Psoas muscle (tissue), 7 donors: ENCODE measurements at regions not wholly inside any gene's neighbourhood (a gene's known extent, or its start where the extent isn't known, plus 50 kb on each side); places are given as distances from the start of the nearest gene placed in this dataset.

Source experiments
- ATAC-seq, 4 donors: fragments of 200-7000 bp; cut with Tn5 transposase; one replicate each; pipeline ENCODE4 v1.9.1; 2020; ENCODE audit warnings: moderate library complexity in 3 of 4, mild to moderate bottlenecking in 2 of 4
- DNase-seq, 2 donors: peaks; one replicate each; pipeline ENCODE4 v3.0.0-alpha.2; 2020
- H3K27ac ChIP-seq: fragments of 200-600 bp; one replicate; pipeline ENCODE4 v1.8.0; 2022
- H3K27me3 ChIP-seq, 3 donors: fragments of 200-600 bp in 1 of 3; one replicate each; pipeline versions ENCODE4 v1.6.1 to v1.8.0; 2013 to 2022; ENCODE audit warnings: low read length in 2 of 3, mild to moderate bottlenecking in 2 of 3, moderate library complexity in 1 of 3; ENCODE audit not compliant: insufficient read depth in 3 of 3
- H3K36me3 ChIP-seq, 2 donors: fragments of 200-600 bp in 1 of 2; one replicate each; pipeline versions ENCODE4 v1.6.1 to v1.8.0; 2013 to 2022; ENCODE audit warnings: low read depth in 1 of 2, mild to moderate bottlenecking in 1 of 2, moderate library complexity in 1 of 2; ENCODE audit not compliant: insufficient read depth in 1 of 2
- H3K4me1 ChIP-seq: fragments of 200-600 bp; one replicate; pipeline ENCODE4 v1.8.0; 2022
- H3K4me3 ChIP-seq: fragments of 200-600 bp; one replicate; pipeline ENCODE4 v1.8.0; 2022; ENCODE audit warnings: mild to moderate bottlenecking
- H3K9me3 ChIP-seq: fragments of 200-600 bp; one replicate; pipeline ENCODE4 v1.8.0; 2022
- WGBS, 3 donors: extraction: QIAGEN DNeasy Blood & Tissue Kit; methylation state at CpG; one replicate each; pipeline versions ENCODE4 v1.1.6 to v1.1.7; 2013; 5-methylcytosine and 5-hydroxymethylcytosine counted together
- intact Hi-C, 2 donors: fragments of 100-400 bp; cut with DNase I; formaldehyde crosslinking; loops; one replicate each; pipeline versions ENCODE4 v1.11.0 to v1.14.2; 2022
- TF ChIP-seq, protein P1 (sequence below): fragments of 200-600 bp; IDR thresholded peaks from one replicate; pipeline ENCODE4 v1.8.0; 2022; ENCODE audit warnings: antibody characterized with exemption
- donor health status: healthy with polysubstance abuse.
- donor health status: DM: no; HTN: no; CAD: no; lungs with moderate emphysema.
- donor health status: Bipolar disorder and iron deficiency.
- donor health status: healthy.
- donor health status: DM: yes; HTN: yes; CAD: no.
- donor health status: DM: no; HTN: no; CAD: no.
- donor health status: DM: yes; HTN: yes; CAD: no.

DNA sequence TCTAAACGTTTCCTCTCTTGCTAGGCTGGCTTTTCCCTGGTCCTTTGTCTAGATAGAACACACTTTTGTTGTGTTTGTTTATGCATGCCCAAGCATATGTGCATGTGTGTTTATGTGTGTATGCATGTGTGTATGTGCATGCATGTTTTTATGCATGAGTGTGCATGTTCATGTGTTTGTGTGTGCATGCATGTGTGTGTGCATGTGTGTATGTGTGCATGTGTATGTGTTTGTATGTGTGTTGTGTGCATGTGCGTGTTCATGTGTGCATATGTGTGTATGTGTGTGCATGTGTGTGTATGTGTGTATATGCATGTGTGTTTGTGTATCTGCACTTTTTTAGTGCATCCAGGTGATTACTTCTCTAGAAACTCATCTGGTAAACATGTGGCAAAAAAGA lies 558.0 kb downstream of the GALR1 start:
- Histone ChIP-seq H3K27ac (no peak overlapping the region), H3K36me3 (no peaks in the 10 kb centered on the region), H3K4me1 (no peaks in the 10 kb centered on the region), H3K9me3 (no peaks in the 10 kb centered on the region), H3K27me3 (peaks cover 0 to 1% (median 0%) of the 10 kb centered on the region in 3 donors), H3K4me3 (no peak overlapping the region)
- DNase-seq (no peak), ATAC-seq (no peak)
- WGBS, 3 donors = 68 to 85% (median 73%) methylated on average over 2 of the region's 2 CpGs
- TF ChIP-seq, protein P1, sequence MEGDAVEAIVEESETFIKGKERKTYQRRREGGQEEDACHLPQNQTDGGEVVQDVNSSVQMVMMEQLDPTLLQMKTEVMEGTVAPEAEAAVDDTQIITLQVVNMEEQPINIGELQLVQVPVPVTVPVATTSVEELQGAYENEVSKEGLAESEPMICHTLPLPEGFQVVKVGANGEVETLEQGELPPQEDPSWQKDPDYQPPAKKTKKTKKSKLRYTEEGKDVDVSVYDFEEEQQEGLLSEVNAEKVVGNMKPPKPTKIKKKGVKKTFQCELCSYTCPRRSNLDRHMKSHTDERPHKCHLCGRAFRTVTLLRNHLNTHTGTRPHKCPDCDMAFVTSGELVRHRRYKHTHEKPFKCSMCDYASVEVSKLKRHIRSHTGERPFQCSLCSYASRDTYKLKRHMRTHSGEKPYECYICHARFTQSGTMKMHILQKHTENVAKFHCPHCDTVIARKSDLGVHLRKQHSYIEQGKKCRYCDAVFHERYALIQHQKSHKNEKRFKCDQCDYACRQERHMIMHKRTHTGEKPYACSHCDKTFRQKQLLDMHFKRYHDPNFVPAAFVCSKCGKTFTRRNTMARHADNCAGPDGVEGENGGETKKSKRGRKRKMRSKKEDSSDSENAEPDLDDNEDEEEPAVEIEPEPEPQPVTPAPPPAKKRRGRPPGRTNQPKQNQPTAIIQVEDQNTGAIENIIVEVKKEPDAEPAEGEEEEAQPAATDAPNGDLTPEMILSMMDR = no peak
- intact Hi-C loops = no loop called here

DNA sequence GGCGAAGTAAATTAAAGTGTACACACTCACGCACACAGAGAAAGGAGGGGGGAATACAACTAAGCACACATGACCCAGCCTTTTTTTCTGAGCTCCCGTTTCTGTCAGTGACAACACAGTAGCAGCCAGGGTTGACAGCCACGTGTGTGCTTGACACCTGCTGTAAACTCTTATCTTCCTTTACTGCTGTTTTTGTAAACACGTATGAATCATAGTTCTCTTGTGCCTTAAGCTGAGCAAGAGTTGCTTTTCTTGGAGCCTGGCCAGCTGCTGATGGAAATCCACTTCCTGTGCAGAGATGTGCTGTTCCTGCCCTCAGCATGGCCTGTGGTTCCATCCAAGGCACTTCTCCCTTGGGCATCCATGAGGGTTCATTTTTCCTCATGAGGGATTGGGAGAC lies 561.9 kb downstream of the GALR1 start:
- Histone ChIP-seq H3K27ac (no peak overlapping the region), H3K4me3 (no peak overlapping the region), H3K36me3 (no peaks in the 10 kb centered on the region), H3K9me3 (no peaks in the 10 kb centered on the region), H3K4me1 (no peaks in the 10 kb centered on the region), H3K27me3 (peaks cover 0 to 1% (median 0%) of the 10 kb centered on the region in 3 donors)
- DNase-seq (no peak), ATAC-seq (no peak)
- intact Hi-C loops = no loop called here
- TF ChIP-seq, protein P1 = no peak
- WGBS, 3 donors = 39 to 46% (median 44%) methylated on average over 5 of the region's 5 CpGs

DNA sequence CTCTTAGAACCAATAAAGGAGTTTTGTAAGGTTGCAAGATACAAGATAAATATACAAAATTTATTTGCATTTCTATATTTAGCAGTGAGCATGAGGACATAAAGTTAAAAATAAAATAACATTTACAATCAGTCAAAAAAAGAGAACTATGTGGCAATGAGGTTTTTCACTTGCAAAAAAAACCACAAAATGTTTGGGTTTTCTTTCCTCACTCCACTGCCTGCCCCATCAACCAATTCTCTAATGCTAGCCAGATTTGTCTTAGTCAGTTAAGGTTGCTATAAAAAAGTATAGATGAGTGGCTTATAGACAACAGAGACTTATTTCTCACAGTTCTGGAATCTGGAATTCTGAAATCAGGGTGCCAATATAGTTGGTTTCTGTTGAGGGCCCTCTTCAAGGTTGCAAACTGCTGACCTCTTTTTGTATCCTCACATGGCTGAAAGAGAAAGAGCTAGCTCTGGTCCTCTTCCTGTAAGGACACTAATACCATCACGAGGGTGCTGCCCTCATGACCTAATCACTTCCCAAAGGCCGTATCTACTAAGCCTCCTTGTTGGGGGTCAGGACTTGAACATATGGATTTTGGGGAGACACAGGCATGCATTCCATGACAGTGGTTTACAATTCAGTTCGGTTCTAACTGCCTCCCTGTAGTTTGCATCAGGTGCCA lies 566.2 kb downstream of the GALR1 start:
- Histone ChIP-seq H3K27ac (no peak overlapping the region), H3K36me3 (no peaks in the 10 kb centered on the region), H3K27me3 (no peaks in the 10 kb centered on the region), H3K4me1 (no peaks in the 10 kb centered on the region), H3K9me3 (no peaks in the 10 kb centered on the region), H3K4me3 (no peak overlapping the region)
- intact Hi-C loops = no loop called here
- 65 to 82% (median 66%) methylated on average over 3 of the region's 3 CpGs for WGBS, 3 donors
- TF ChIP-seq, protein P1 = no peak
- ATAC-seq (no peak), DNase-seq (no peak)

DNA sequence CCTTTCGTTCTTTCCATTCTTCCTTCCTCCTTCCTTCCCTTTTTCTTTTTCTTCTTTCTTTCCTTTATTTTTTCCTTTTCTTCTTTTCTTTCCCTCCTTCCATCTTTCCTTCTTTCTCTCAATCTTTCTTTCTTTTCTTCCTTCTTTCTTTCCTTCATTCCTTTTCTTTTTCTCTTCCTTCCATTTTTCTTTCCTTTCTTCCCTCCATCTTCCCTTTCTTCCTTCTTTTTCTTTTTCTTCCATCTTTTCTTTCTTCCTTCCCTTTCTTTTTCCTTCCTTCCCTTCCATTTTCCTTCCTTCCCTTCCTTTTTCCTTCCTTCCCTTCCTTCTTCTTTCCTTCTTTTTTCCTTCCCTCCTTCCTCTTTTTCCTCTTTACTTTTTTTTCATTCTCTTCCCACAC lies 568.7 kb downstream of the GALR1 start:
- no peaks in the 10 kb centered on the region for H3K9me3 ChIP-seq
- WGBS, 3 donors = 84 to 92% (median 87%) methylated on average over 1 of the region's 1 CpG
- TF ChIP-seq, protein P1 = no peak
- no peak overlapping the region for H3K4me3 ChIP-seq
- intact Hi-C loops = no loop called here
- no peaks in the 10 kb centered on the region for H3K4me1 ChIP-seq
- H3K27ac ChIP-seq = no peak overlapping the region
- no peaks in the 10 kb centered on the region for H3K27me3 ChIP-seq
- DNase-seq (no peak), ATAC-seq (no peak)
- no peaks in the 10 kb centered on the region for H3K36me3 ChIP-seq

DNA sequence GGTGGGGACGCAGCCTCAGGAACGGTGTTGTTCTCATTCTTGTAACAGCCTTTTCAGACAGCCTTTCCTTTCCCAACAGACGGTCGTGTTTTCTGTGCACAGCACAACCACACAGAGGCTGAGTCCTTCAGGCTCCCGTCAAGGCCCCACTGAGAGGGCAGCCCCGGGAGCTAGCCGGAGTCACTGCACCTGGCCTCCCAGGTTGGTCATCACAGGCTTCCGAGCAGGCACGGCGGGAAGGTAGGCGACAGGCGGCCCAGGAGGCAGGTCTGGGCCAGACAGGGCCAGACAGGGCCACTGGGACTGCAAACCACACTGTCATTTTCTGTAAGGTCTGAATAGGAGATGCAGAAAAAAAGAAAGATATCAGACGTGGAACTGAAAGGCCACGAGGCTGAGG lies 570.8 kb downstream of the GALR1 start:
- Histone ChIP-seq H3K4me3 (no peak overlapping the region), H3K36me3 (no peaks in the 10 kb centered on the region), H3K27ac (no peak overlapping the region), H3K27me3 (no peaks in the 10 kb centered on the region), H3K9me3 (no peaks in the 10 kb centered on the region), H3K4me1 (no peaks in the 10 kb centered on the region)
- 89 to 93% (median 90%) methylated on average over 14 of the region's 14 CpGs for WGBS, 3 donors
- no peak for DNase-seq
- TF ChIP-seq, protein P1 = no peak
- ATAC-seq = no peak
- intact Hi-C loops = no loop called here
